ENCODE measurements at regions not wholly inside any gene's neighbourhood (a gene's known extent, or its start where the extent isn't known, plus 50 kb on each side); places are given as distances from the start of the nearest gene placed in this dataset.
"Not testable (repeated sequence)": the region's sequence is repeated elsewhere in the genome, so short reads cannot be mapped to it uniquely, and the experiment has no call there.

- no peak for DNase-seq
Observed at GRCh38 chr1:30100524-30100862, 622.9 kb downstream of the MATN1 start.

DNA sequence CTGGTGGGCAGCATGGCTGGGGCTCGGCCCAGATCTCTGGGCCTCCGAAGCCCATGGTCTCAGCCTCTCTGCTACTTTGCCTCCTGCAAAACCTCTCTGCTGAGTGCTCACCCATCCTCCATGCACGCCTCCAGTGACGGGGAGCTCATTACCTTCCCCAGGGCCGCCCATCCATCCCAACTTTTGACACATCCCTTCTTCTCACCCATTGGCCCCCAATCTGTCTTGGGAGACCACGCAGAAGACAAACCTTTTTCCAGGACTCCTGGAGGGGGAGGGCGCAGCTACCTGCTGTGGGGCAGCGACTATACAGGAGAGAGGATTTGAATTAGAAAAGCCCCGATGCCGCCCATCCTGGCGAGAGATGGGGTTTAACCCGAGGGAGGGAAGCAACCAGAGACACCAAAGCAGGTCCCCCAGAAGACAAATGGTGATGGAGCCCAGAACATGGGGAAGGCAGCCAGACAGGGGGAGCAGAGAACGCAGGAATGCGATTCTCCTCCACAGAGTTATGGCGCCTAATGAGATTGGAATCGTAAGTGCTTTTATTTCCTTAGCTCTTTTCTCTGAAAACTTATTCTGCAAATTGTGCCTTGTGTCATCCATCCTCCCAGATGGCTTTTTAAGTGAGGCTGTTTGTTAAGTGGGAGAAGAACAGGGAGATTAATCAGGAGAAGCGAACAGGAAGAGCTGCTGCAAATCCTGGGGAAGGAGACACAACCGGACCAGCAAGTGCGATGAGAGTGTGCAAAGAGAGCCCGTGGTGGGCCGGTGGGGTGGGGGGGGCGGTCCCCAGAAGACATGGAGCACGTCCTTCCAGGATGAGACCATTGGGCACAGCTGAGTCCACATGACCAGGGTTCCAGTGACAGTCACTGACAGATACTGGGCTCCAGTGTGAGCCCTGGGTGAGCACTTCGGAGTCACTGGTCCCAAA, 623.5 kb downstream of the MATN1 start:
- no peak for DNase-seq

DNA sequence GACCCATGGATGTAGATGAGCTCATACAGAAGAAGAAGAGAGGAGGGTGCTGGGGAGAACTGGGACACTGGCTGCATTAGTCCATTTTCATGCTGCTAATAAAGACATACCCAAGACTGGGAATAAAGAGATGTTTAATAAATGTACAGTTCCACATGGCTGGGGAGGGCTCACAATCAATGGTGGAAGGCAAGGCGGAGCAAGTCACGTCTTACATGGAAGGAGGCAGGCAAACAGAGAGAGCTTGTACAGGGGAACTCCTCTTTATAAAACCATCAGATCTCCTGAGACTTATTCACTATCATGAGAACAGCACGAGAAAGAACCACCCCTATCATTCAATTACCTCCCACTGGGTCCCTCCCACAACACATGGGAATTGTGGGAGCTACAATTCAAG, 625.5 kb downstream of the MATN1 start:
- DNase-seq: not testable (repeated sequence)

DNA sequence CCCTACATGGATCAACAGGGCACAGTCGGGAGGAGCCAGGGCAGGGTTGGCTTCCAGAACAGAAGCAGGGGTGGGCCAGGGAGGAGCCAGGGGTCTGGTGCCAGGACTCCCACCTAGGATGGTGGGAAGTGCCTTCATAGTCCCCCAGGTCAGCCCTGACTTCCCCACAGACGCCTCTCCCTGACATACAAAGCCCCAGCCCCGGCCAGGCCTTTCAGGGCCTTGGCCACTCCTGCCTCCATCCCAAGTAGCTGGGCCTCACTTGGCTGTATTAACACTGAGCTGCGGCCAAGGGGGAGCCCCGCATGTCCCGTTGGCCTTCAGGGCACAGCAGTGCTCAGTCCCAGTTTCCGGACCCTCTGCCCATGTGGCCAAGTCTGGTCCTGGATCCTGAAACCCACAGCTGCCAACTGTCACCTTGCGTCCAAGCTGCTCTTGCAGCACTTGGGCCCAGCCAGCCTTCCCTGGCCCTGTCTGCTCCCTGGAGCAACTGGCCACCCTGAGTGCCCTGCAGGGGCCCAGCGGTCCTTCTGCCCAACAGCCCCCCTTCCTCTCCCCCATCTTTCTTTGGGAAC, 627.8 kb downstream of the MATN1 start:
- DNase-seq: no peak

GRCh38 chr1:30095051-30095450, 628.3 kb downstream of the MATN1 start:
- DNase-seq: no peak

DNA sequence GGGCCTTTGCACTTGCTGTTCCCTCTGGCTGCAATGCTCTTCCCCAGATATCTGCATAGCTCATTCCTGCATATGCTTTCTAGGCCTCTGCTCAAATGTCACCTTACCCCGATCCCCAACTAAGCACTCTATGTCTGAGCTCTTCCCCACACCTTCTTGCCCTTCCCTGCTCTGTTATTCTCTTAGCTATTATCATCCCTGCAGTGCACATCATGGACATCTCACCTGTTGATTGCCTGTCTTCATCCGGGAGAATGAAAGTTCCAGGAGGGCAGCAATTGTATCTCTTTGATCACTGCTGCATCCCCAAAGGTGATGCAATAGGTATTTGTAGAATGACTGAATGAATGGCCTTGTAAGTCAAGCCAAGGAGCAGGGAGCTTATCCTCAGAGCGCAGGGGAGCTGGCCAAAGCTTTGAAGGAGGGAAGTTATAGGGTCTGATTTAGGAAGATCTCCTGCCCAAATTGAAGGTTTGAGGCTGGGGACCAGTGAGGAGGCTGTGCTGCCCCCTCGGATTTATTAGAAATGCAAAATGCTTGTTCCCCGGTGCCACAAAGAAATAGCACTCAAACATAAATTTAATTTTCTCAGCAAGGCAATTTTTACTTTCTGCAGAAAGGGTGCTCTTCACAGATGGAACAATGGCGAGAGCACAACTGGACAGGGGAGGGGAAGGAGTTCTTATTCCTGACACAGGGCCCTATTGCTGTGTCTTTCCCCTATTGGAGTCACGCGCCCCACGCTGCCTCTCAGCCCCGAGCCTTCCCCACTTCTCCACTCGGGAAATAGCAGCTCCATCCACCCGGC, 631.1 kb downstream of the MATN1 start:
- no peak for DNase-seq

DNA sequence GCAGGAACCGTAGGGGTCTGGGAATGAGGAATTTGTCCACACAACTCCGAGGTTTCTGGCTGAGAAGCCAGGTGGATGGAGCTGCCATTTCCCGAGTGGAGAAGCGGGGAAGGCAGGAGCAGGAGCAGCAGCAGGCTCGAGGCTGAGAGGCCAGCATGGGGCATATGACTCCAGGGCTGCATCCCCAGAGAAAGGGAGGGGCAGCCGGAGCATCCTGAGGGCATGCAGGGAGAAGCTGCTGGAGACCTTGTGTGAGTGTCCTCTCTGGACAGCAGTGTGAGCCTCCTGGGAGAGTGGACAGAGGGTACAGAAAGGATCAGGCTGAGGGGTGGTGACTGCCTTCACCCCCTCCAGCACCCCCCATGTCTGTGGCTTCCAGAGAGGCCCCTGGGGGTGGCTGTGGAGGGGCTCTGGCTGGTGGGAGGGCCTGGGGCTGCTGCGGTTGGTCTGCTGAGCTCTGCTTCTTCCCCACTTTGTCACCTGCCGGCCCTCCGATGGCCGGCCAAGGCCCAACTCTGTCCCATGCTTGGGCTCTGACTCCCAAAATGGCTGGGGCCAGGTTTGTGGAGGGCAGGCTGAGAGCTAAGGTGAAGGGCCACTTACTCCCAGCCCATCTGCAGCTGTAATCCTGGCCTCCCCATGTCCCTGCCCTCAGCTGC, 633.1 kb downstream of the MATN1 start:
- no peak for DNase-seq

GRCh38 chr1:30089024-30089430, 634.4 kb downstream of the MATN1 start:
- no peak for DNase-seq

- no peak for DNase-seq
Observed at GRCh38 chr1:30088594-30088993, 634.8 kb downstream of the MATN1 start.

DNA sequence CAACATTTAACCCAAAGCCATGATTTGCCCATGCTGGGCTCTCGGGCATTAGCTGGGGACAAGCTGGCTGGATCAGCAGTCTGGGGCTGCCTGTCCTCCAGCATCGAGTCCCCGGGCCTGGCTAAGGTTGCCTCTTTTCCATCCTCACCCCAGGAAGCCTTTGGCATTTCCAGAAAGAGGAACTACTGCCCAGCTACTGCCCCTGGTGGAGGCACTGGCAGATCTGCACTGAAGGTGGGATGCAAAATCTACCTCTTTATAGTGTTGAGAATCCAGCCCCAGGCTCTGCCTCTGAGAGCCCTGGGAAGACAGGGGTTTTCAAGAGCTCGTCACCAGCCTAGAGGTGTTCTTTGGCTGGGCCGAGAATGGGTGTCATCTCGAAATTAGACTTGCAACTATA, 635.9 kb downstream of the MATN1 start:
- DNase-seq: no peak

GRCh38 chr1:30085811-30086770, 637.3 kb downstream of the MATN1 start:
- peak; percentile 75 for DNase-seq

GRCh38 chr1:30084909-30085571, 638.3 kb downstream of the MATN1 start:
- DNase-seq: no peak

DNA sequence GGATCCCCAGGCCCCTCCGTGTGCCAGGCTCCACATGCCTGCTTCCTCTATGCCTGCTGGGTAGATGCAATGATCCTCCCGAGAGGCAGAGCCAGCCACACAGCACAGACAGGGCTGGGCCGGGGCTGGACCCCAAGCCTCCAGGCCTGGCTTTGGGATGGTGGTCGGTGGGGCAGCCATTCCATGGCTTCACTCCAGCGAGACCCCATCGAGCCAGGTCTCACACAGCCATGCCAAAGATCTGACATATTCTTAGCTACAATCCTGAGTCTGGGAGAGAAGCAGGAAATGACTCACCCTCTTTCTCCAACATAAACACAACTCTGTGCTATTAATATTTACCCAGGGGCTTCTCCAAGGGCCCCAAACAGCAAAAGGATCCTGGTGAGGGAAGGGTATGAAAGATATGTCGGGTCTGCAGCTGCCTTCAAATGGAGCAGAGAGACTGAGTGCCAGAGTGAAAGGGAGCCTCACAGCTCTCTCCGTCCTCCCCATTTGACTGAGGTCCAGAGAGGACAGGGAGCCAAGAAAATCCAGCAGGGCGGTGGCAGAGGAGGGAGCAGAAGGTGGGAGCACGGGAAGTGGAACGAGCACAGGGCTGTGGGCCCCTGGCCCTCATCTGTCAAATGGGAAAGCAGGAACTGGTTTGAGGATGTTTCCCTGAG, 639.5 kb downstream of the MATN1 start:
- DNase-seq: peak; percentile 70

GRCh38 chr1:30081379-30082102, 641.8 kb downstream of the MATN1 start:
- DNase-seq: no peak

DNA sequence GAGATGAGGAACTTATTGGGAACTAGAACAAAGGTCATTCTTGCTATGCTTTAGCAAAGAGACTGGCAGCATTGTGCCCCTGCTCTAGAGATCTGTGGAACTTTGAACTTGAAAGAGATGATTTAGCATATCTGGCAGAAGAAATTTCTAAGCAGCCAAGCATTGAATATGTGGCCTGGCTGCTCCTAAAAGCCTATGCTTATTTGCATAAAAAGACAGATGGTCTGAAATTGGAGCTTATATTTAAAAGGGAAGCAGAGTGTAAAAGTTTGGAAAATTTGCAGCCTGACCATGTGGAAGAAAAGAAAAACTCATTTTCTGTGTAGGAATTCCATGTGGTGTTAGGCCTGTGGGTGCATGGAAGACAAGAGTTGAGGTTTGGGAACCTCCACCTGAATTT, 647.5 kb downstream of the MATN1 start:
- DNase-seq: not testable (repeated sequence)

DNA sequence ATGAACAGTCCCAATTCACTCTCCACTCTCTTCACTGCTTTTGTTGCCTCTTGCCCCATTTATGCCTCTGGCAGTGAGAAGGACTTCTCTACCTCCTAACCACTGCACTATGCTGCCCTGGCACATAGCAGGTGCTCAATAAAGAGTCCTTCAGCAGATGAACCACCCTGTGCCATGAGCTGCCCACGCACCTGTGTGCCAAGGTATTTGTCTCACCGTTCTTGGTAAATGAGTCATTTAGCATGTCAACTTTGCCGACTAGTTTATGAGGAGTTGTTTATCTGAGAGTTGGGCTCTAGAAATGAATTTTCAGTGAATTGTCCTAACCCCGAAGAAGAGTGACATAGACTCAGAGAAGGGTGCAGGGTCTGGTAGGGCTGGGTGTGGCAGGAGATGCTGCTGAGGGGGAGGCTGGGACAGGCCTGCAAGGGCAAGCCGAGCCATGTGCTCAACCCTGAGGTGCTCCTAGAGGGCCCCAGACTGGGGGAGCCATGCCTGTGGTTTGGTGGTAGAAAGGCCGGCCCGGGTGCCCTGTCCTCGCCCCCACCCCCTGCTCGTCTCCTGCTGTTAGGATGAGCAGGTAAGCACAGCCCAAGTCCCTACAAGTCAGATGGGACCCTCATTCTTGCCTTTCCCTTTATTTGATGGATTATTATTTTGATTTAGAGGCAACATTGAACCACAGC, 654.5 kb downstream of the MATN1 start:
- DNase-seq: no peak

- no peak for DNase-seq
Observed at GRCh38 chr1:30064547-30064946, 658.8 kb downstream of the MATN1 start.

DNA sequence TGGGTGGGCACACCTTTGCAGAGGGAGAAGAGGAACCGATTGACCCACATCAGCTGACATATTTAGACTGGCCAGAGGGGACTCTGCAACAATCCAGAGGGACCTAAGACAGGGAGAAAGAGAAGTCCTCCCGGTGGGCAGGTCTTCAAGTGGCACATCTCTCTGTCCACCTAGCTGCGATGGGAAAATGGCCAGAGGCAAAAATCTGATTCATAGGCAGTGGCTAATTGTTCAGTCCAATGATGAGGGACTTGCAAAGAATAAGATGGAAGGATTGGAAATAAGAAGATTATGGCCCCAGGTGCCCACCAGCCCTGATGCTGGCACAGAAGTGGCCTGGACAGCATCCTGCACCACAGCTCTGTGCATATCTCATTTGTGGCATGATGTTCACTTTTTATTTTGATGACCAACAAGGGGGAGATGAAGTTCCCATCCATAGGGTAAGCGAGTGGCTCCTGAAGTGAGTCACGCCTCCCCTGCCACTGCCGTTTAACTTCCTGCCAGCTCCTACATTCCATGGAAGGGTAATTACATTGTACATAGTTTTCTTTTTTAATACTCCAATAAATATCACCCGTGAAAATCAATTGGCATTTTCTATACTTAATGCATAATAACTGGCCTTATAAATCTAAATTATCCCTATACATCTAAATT, 659.6 kb downstream of the MATN1 start:
- DNase-seq: no peak
